Psoas muscle (tissue), 7 donors: ENCODE measurements at regions not wholly inside any gene's neighbourhood (a gene's known extent, or its start where the extent isn't known, plus 50 kb on each side); places are given as distances from the start of the nearest gene placed in this dataset.

Experiments used
- ATAC-seq, 4 donors: fragments of 200-7000 bp; cut with Tn5 transposase; one replicate each; pipeline ENCODE4 v1.9.1; 2020; ENCODE audit warnings: moderate library complexity in 3 of 4, mild to moderate bottlenecking in 2 of 4
- DNase-seq, 2 donors: peaks; one replicate each; pipeline ENCODE4 v3.0.0-alpha.2; 2020
- H3K27ac ChIP-seq: fragments of 200-600 bp; one replicate; pipeline ENCODE4 v1.8.0; 2022
- H3K27me3 ChIP-seq, 3 donors: fragments of 200-600 bp in 1 of 3; one replicate each; pipeline versions ENCODE4 v1.6.1 to v1.8.0; 2013 to 2022; ENCODE audit warnings: low read length in 2 of 3, mild to moderate bottlenecking in 2 of 3, moderate library complexity in 1 of 3; ENCODE audit not compliant: insufficient read depth in 3 of 3
- H3K36me3 ChIP-seq, 2 donors: fragments of 200-600 bp in 1 of 2; one replicate each; pipeline versions ENCODE4 v1.6.1 to v1.8.0; 2013 to 2022; ENCODE audit warnings: low read depth in 1 of 2, mild to moderate bottlenecking in 1 of 2, moderate library complexity in 1 of 2; ENCODE audit not compliant: insufficient read depth in 1 of 2
- H3K4me1 ChIP-seq: fragments of 200-600 bp; one replicate; pipeline ENCODE4 v1.8.0; 2022
- H3K4me3 ChIP-seq: fragments of 200-600 bp; one replicate; pipeline ENCODE4 v1.8.0; 2022; ENCODE audit warnings: mild to moderate bottlenecking
- H3K9me3 ChIP-seq: fragments of 200-600 bp; one replicate; pipeline ENCODE4 v1.8.0; 2022
- WGBS, 3 donors: extraction: QIAGEN DNeasy Blood & Tissue Kit; methylation state at CpG; one replicate each; pipeline versions ENCODE4 v1.1.6 to v1.1.7; 2013; 5-methylcytosine and 5-hydroxymethylcytosine counted together
- intact Hi-C, 2 donors: fragments of 100-400 bp; cut with DNase I; formaldehyde crosslinking; loops; one replicate each; pipeline versions ENCODE4 v1.11.0 to v1.14.2; 2022
- TF ChIP-seq, protein P1 (sequence below): fragments of 200-600 bp; IDR thresholded peaks from one replicate; pipeline ENCODE4 v1.8.0; 2022; ENCODE audit warnings: antibody characterized with exemption
- donor health status: healthy with polysubstance abuse.
- donor health status: DM: no; HTN: no; CAD: no; lungs with moderate emphysema.
- donor health status: Bipolar disorder and iron deficiency.
- donor health status: healthy.
- donor health status: DM: yes; HTN: yes; CAD: no.
- donor health status: DM: no; HTN: no; CAD: no.
- donor health status: DM: yes; HTN: yes; CAD: no.

DNA sequence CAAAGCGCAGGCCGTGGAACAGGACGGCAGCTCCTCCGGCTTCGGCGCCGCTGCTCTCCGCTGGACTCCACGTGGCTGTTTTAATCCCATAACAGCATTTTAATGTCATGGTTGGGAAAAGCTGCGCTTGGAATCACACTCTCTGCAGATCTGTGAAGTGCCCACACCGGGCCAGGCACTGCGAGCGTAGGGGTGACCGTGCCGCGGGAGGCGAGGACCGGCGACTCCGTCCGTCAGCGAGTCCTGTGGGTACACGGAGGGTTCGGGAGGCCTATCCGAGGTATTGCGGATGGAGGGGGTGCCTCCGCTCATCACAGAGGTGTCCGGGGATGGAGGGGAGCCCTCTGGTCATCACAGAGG, 198.0 kb upstream of the SALL3 start:
- TF ChIP-seq, protein P1, sequence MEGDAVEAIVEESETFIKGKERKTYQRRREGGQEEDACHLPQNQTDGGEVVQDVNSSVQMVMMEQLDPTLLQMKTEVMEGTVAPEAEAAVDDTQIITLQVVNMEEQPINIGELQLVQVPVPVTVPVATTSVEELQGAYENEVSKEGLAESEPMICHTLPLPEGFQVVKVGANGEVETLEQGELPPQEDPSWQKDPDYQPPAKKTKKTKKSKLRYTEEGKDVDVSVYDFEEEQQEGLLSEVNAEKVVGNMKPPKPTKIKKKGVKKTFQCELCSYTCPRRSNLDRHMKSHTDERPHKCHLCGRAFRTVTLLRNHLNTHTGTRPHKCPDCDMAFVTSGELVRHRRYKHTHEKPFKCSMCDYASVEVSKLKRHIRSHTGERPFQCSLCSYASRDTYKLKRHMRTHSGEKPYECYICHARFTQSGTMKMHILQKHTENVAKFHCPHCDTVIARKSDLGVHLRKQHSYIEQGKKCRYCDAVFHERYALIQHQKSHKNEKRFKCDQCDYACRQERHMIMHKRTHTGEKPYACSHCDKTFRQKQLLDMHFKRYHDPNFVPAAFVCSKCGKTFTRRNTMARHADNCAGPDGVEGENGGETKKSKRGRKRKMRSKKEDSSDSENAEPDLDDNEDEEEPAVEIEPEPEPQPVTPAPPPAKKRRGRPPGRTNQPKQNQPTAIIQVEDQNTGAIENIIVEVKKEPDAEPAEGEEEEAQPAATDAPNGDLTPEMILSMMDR: no peak
- peaks cover 0 to 2% (median 0%) of the 10 kb centered on the region in 3 donors for H3K27me3 ChIP-seq
- H3K4me1 ChIP-seq: no peaks in the 10 kb centered on the region
- intact Hi-C loops: no loop called here
- no peaks in the 10 kb centered on the region for H3K9me3 ChIP-seq
- ATAC-seq: no peak
- H3K4me3 ChIP-seq: no peak overlapping the region
- no peak overlapping the region for H3K27ac ChIP-seq
- WGBS, 3 donors: 88 to 90% (median 88%) methylated on average over 28 of the region's 28 CpGs
- DNase-seq: no peak
- H3K36me3 ChIP-seq: no peaks in the 10 kb centered on the region

DNA sequence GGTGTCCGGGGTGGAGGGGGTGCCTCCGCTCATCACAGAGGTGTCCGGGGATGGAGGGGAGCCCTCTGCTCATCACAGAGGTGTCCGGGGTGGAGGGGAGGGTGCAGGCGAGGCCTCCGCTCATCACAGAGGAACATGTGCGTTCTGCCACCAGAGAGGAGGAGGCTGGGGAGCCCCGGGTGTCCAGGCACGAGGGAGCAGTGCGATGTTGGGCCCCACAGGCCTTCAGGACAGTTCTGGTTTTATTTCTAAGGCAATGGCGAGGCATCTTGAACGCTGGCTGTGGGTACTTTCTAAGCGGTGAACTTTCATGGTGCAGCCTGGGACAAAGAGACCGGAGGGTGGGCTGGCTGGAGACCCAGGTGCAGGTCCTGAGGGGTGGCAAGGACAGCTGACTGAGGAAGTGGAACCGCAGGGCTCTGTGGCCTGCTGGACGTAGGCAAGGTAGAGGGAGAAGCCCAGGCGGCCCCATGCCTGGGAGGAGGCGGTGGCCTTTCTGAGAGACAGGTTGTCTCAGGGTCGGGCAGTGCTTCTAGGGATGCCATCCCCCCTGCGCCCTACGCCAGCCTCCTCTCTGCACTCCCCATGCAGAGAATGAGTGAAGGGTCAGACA, 196.6 kb upstream of the SALL3 start:
- H3K9me3 ChIP-seq: no peaks in the 10 kb centered on the region
- TF ChIP-seq, protein P1: no peak
- no peak overlapping the region for H3K27ac ChIP-seq
- no peaks in the 10 kb centered on the region for H3K4me1 ChIP-seq
- no peak overlapping the region for H3K4me3 ChIP-seq
- no peak for ATAC-seq
- no peaks in the 10 kb centered on the region for H3K36me3 ChIP-seq
- DNase-seq: no peak
- intact Hi-C loops: no loop called here
- peaks cover 0 to 2% (median 0%) of the 10 kb centered on the region in 3 donors for H3K27me3 ChIP-seq
- 82 to 84% (median 83%) methylated on average over 20 to 21 of the region's 21 CpGs for WGBS, 3 donors

DNA sequence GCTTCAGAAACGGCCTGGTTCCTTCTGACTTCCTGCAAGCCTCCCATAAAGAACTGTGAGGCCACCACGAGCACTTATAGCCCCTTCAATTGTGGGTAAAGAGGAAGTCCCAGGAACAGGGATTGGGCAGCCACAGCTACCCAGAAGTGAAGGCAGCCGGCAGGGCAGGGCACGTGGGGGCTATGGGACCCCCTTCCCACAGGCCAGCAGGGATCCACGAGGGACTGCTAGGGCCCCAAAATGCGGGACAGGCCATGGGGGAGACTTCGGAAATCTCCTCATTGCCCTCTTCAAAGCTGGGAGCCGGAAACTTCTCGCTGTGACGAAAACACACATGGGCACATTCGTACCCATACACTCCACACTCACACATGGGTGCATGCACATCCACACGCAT, 196.1 kb upstream of the SALL3 start:
- Histone ChIP-seq H3K27ac (no peak overlapping the region), H3K27me3 (peaks cover 0 to 2% (median 0%) of the 10 kb centered on the region in 3 donors), H3K4me1 (no peaks in the 10 kb centered on the region), H3K36me3 (no peaks in the 10 kb centered on the region), H3K9me3 (no peaks in the 10 kb centered on the region), H3K4me3 (no peak overlapping the region)
- WGBS, 3 donors: 70 to 75% (median 74%) methylated on average over 12 of the region's 12 CpGs
- intact Hi-C loops: no loop called here
- TF ChIP-seq, protein P1: no peak
- no peak for DNase-seq
- no peak for ATAC-seq

DNA sequence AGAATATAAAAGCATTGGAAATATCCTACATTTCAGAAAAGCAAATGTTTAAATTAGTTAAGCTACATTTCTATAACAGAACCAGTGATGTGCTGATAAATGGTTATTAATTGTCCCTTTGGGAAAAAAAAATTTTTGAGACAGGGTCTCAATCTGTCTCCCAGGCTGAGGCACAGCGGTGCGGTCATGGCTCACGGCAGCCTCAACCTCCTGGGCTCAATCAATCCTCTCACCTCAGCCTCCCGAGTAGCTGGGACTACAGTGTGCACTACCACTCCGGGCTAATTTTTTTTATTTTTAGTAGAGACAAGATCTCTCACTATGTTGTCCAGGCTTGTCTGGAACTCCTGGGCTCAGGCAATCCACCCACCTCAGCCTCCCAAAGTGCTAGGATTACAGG, 194.8 kb upstream of the SALL3 start:
- Histone ChIP-seq H3K4me3 (no peak overlapping the region), H3K27me3 (peaks cover 0 to 3% (median 2%) of the 10 kb centered on the region in 3 donors), H3K27ac (no peak overlapping the region), H3K36me3 (no peaks in the 10 kb centered on the region), H3K9me3 (no peaks in the 10 kb centered on the region), H3K4me1 (no peaks in the 10 kb centered on the region)
- ATAC-seq: no peak
- intact Hi-C loops: no loop called here
- TF ChIP-seq, protein P1: no peak
- WGBS, 3 donors: 84 to 90% (median 89%) methylated on average over 5 of the region's 5 CpGs
- DNase-seq: no peak

DNA sequence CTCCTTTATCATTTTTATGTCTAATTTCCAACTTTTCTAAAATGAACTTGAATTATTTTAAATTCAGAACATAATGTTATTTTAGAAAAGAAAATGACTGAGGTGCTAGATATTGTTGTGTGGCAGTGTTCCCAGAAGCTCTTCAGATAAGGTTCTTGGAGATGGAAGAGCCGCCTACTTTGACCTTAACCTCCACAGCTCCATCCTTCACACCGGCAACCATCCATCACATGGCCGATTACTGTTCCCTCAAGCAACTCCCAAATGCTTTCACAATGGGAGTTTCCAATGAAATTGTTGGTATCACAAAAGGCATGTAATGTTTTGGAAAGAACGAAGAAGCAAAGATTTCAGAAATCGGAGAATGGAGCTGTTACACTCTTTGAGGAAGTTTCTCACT, 193.9 kb upstream of the SALL3 start:
- no peak for DNase-seq

More for the DNA sequence above, 193.9 kb upstream of the SALL3 start:
- Histone ChIP-seq H3K9me3 (no peaks in the 10 kb centered on the region), H3K27me3 (peaks cover 0 to 6% (median 3%) of the 10 kb centered on the region in 3 donors), H3K27ac (no peak overlapping the region), H3K4me3 (no peak overlapping the region), H3K36me3 (no peaks in the 10 kb centered on the region), H3K4me1 (no peaks in the 10 kb centered on the region)
- intact Hi-C loops: no loop called here
- TF ChIP-seq, protein P1: no peak
- ATAC-seq: no peak
- WGBS, 3 donors: 82 to 84% (median 83%) methylated on average over 5 of the region's 5 CpGs
